ENCODE measurements at regions not wholly inside any gene's neighbourhood (a gene's known extent, or its start where the extent isn't known, plus 50 kb on each side); places are given as distances from the start of the nearest gene placed in this dataset.

DNA sequence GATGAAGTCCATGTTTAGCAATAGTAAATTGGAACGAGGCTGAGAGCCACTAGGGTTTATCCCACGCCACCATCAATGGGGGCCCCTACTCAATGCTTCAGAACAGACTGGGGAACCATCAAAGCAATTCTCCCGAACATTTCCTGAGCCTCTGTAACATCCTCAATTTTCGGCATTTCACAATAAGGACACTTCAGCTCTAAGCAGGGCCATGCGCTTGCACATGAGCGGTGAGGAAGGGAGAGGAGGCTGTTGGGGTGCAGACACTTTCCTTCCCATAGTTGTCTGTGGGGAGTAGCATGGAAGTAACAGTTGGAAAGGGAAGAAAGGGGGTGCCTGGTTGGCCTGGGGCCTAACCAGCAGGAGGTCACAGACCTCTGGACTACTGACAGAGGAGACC is 129.9 kb upstream of the PRMT8 start:
- Histone ChIP-seq H3K9me3 (ENCODE audit: control insufficient read depth, insufficient read depth, low read length) (no peaks in the 10 kb centered on the region), H2AK5ac (ENCODE audit: low read depth, low read length) (no peak overlapping the region), H2AFZ (replicated peaks; ENCODE audit: low read length, poor library complexity) (no peak overlapping the region), H2BK15ac (ENCODE audit: low read depth, low read length) (no peak overlapping the region), H3K79me1 (ENCODE audit: low read depth in 1 of 2, low read length in 2 of 2) (no peaks in the 10 kb centered on the region), H2BK5ac (ENCODE audit: low read depth, low read length, poor library complexity, severe bottlenecking) (no peak overlapping the region), H2BK20ac (ENCODE audit: low read depth, low read length) (no peak overlapping the region), H3K27ac (ENCODE audit: insufficient read depth, low read length) (no peak overlapping the region), H4K5ac (ENCODE audit: low read depth, low read length) (no peak overlapping the region), H3K14ac (replicated peaks; ENCODE audit: low read depth, low read length) (no peak overlapping the region), H2BK120ac (ENCODE audit: low read depth, low read length) (no peak overlapping the region), H3K4me2 (ENCODE audit: low read depth, low read length) (no peak overlapping the region), H3K36me3 (ENCODE audit: control insufficient read depth, insufficient read depth, low read length) (no peaks in the 10 kb centered on the region), H3K9ac (ENCODE audit: low read depth, low read length) (no peak overlapping the region), H4K91ac (ENCODE audit: insufficient read depth, low read depth, low read length) (no peak overlapping the region), H3K4me1 (ENCODE audit: control insufficient read depth, insufficient read depth, low read length) (no peaks in the 10 kb centered on the region), H3K9me1 (ENCODE audit: insufficient read depth, low read length) (no peaks in the 10 kb centered on the region; the same call in 1 of the 2 replicates), H3K4ac (ENCODE audit: low read depth, low read length) (no peak overlapping the region), H2AK9ac (replicated peaks; ENCODE audit: low read depth, low read length, poor library complexity) (no peak overlapping the region), H4K20me1 (ENCODE audit: insufficient read depth, low read length) (no peaks in the 10 kb centered on the region), H3K18ac (ENCODE audit: low read depth, low read length) (no peak overlapping the region), H3K27me3 (ENCODE audit: control insufficient read depth, insufficient read depth, low read length) (peaks cover 35% of the 10 kb centered on the region), H3K4me3 (ENCODE audit: insufficient read depth, low read depth, low read length) (no peak overlapping the region), H3K56ac (ENCODE audit: extremely low read depth, insufficient read depth, low read length) (no peak overlapping the region), H3K23ac (ENCODE audit: low read depth, low read length) (no peak overlapping the region), H4K8ac (ENCODE audit: low read depth in 2 of 2, low read length in 2 of 2) (no peak overlapping the region)
- TF ChIP-seq CEBPB (IDR thresholded peaks at IDR 0.05; ENCODE audit: low read depth, low read length) (no peak), CHD1 (IDR thresholded peaks at IDR 0.05; ENCODE audit: low read depth, low read length) (no peak), RAD21 (IDR thresholded peaks at IDR 0.05; ENCODE audit: low read length) (no peak), RCOR1 (IDR thresholded peaks at IDR 0.05; ENCODE audit: insufficient replicate concordance, low read length) (no peak), SMC3 (IDR thresholded peaks at IDR 0.05; ENCODE audit: low read depth, low read length) (no peak), FOS (IDR thresholded peaks at IDR 0.05; ENCODE audit: low read depth, low read length) (no peak), MAFK (IDR thresholded peaks at IDR 0.05; ENCODE audit: low read depth, low read length) (no peak), NFE2L2 (IDR thresholded peaks at IDR 0.05; ENCODE audit: low read depth, low read length) (no peak), RFX5 (IDR thresholded peaks at IDR 0.05; ENCODE audit: low read depth, low read length) (no peak), POLR2A (IDR thresholded peaks at IDR 0.05; ENCODE audit: low read depth, low read length) (no peak), MAZ (IDR thresholded peaks at IDR 0.05; ENCODE audit: borderline replicate concordance, low read depth, low read length) (no peak), BHLHE40 (IDR thresholded peaks at IDR 0.05; ENCODE audit: low read depth, low read length) (no peak), MXI1 (IDR thresholded peaks at IDR 0.05; ENCODE audit: borderline replicate concordance, low read depth, low read length) (no peak)
- TF ChIP-seq, protein P1, sequence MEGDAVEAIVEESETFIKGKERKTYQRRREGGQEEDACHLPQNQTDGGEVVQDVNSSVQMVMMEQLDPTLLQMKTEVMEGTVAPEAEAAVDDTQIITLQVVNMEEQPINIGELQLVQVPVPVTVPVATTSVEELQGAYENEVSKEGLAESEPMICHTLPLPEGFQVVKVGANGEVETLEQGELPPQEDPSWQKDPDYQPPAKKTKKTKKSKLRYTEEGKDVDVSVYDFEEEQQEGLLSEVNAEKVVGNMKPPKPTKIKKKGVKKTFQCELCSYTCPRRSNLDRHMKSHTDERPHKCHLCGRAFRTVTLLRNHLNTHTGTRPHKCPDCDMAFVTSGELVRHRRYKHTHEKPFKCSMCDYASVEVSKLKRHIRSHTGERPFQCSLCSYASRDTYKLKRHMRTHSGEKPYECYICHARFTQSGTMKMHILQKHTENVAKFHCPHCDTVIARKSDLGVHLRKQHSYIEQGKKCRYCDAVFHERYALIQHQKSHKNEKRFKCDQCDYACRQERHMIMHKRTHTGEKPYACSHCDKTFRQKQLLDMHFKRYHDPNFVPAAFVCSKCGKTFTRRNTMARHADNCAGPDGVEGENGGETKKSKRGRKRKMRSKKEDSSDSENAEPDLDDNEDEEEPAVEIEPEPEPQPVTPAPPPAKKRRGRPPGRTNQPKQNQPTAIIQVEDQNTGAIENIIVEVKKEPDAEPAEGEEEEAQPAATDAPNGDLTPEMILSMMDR (conservative IDR thresholded peaks at IDR 0.05; ENCODE audit: low read depth, low read length), result no peak
- TF ChIP-seq, protein P2, sequence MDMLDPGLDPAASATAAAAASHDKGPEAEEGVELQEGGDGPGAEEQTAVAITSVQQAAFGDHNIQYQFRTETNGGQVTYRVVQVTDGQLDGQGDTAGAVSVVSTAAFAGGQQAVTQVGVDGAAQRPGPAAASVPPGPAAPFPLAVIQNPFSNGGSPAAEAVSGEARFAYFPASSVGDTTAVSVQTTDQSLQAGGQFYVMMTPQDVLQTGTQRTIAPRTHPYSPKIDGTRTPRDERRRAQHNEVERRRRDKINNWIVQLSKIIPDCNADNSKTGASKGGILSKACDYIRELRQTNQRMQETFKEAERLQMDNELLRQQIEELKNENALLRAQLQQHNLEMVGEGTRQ (IDR thresholded peaks at IDR 0.05; ENCODE audit: low read depth, low read length), result no peak
- TF ChIP-seq, protein P3, sequence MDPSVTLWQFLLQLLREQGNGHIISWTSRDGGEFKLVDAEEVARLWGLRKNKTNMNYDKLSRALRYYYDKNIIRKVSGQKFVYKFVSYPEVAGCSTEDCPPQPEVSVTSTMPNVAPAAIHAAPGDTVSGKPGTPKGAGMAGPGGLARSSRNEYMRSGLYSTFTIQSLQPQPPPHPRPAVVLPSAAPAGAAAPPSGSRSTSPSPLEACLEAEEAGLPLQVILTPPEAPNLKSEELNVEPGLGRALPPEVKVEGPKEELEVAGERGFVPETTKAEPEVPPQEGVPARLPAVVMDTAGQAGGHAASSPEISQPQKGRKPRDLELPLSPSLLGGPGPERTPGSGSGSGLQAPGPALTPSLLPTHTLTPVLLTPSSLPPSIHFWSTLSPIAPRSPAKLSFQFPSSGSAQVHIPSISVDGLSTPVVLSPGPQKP (IDR thresholded peaks at IDR 0.05; ENCODE audit: borderline replicate concordance, low read depth, low read length), result no peak
- in situ Hi-C loops (cut with MboI; ENCODE audit: low sequenced_read_pairs), result no loop called here
- dilution Hi-C loops (cut with HindIII; ENCODE audit: low sequenced_read_pairs, unreplicated experiment), result no loop called here
- DNase-seq (no peak), ATAC-seq (ENCODE audit: low read depth) (no peak)
- ChIA-PET CTCF (no interaction called here), POLR2A (ENCODE audit: unreplicated experiment) (no interaction called here)
- WGBS, 2 experiments (ENCODE audit: extremely low coverage in 2 of 2, insufficient read length in 1 of 2), result no CpG with 5 or more reads among the region's 6 CpGs
- BruUV-seq (replicated peaks), result no TSS peak
- intact Hi-C loops (cut with micrococcal nuclease), result no loop called here

Data from IMR-90 (cell line).